ENCODE measurements at regions not wholly inside any gene's neighbourhood (a gene's known extent, or its start where the extent isn't known, plus 50 kb on each side); places are given as distances from the start of the nearest gene placed in this dataset.
A peak's percentile ranks its signal among the peaks of the same experiment; 100 is the strongest.

DNA sequence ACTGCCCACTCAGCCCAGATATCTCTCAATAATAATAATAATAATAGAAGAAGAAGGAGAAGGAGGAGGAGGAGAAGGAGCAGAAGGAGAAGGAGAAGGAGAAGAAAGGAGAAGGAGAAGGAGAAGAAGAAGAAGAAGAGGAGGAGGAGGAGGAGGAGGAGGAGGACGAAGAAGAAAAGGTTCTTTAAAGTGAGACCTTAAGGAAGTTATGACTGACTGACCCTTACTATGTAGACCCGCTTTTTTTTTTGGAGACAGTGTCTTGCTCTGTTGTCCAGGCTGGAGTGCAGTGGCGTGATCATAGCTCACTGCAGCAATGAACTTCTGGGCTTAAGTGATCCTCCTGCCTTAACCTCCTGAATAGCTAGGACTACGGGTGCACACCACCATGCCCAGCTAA is 88.9 kb upstream of the RFX8 start:
- Histone ChIP-seq H3K27ac (no peak overlapping the region), H3K9me3 (no peaks in the 10 kb centered on the region), H3K27me3 (peaks cover 0 to 16% of the 10 kb centered on the region in 2 donors), H3K4me3 (no peak overlapping the region), H3K4me1 (peaks cover 0 to 12% of the 10 kb centered on the region in 2 donors), H3K36me3 (no peaks in the 10 kb centered on the region)
- ATAC-seq (no peak), DNase-seq (no peak)
- intact Hi-C loops (cut with DNase I): no loop called here
- TF ChIP-seq, protein P1, sequence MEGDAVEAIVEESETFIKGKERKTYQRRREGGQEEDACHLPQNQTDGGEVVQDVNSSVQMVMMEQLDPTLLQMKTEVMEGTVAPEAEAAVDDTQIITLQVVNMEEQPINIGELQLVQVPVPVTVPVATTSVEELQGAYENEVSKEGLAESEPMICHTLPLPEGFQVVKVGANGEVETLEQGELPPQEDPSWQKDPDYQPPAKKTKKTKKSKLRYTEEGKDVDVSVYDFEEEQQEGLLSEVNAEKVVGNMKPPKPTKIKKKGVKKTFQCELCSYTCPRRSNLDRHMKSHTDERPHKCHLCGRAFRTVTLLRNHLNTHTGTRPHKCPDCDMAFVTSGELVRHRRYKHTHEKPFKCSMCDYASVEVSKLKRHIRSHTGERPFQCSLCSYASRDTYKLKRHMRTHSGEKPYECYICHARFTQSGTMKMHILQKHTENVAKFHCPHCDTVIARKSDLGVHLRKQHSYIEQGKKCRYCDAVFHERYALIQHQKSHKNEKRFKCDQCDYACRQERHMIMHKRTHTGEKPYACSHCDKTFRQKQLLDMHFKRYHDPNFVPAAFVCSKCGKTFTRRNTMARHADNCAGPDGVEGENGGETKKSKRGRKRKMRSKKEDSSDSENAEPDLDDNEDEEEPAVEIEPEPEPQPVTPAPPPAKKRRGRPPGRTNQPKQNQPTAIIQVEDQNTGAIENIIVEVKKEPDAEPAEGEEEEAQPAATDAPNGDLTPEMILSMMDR (IDR thresholded peaks at IDR 0.05): no peak

DNA sequence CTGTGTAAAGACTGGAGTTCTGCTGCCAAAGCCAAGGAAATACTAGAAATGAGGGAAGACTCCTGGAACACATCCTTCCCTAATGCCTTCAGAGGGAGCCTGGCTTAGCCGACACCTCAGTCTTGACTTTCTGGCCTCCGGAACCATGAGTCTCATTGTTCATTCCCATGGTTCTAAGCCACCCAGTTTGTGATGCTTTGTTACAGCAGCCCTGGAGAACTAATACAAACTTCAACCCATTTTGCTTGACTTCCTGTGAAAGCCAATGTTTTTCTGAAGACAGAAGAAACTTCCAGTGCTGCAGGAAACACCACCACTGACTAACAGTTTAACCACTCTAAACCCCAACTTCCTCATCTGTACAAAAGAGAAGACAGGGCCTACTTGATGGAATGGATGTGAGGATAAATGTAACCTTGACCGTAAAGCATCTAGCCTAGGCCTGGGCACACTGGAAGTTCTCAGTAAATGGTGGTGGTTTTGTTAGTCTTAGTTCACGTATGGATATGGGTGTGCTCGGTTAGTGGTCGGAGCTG is 85.9 kb upstream of the RFX8 start:
- Histone ChIP-seq H3K36me3 (no peaks in the 10 kb centered on the region), H3K9me3 (no peaks in the 10 kb centered on the region), H3K27ac (no peak overlapping the region), H3K27me3 (peaks cover 0 to 12% of the 10 kb centered on the region in 2 donors), H3K4me3 (no peak overlapping the region), H3K4me1 (peaks cover 0 to 12% of the 10 kb centered on the region in 2 donors)
- no peak for DNase-seq
- intact Hi-C loops (cut with DNase I): no loop called here
- TF ChIP-seq, protein P1 (IDR thresholded peaks at IDR 0.05): no peak
- no peak for ATAC-seq

DNA sequence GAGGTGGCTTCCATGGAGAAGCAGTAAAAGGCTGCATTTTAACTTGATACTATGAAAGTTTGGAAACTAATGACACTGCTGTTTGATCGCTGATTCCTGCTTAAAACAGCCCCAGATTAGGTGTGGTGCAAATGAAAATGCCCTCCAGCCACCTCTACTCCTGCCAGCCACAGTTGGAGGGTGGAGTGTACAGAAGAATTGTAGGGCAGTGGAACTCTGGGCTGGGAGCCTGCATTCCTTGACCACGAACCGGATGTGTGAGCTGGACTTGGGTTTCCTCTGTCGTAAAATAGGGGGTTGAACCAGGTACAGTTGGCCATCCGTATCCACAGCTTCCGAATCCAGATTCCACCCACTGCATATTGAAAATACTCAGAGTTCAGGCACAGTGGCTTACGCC is 84.6 kb upstream of the RFX8 start:
- TF ChIP-seq, protein P1 (IDR thresholded peaks at IDR 0.05): no peak
- Histone ChIP-seq H3K4me3 (no peak overlapping the region), H3K27me3 (peaks cover 0 to 5% of the 10 kb centered on the region in 2 donors), H3K36me3 (no peaks in the 10 kb centered on the region), H3K9me3 (no peaks in the 10 kb centered on the region), H3K4me1 (peaks cover 0 to 12% of the 10 kb centered on the region in 2 donors), H3K27ac (peak overlapping the region; percentile 29 to 72)
- DNase-seq: peak in 1 of 4 donors; percentile 65
- peak; percentile 51 for ATAC-seq
- intact Hi-C loops (cut with DNase I): no loop called here

DNA sequence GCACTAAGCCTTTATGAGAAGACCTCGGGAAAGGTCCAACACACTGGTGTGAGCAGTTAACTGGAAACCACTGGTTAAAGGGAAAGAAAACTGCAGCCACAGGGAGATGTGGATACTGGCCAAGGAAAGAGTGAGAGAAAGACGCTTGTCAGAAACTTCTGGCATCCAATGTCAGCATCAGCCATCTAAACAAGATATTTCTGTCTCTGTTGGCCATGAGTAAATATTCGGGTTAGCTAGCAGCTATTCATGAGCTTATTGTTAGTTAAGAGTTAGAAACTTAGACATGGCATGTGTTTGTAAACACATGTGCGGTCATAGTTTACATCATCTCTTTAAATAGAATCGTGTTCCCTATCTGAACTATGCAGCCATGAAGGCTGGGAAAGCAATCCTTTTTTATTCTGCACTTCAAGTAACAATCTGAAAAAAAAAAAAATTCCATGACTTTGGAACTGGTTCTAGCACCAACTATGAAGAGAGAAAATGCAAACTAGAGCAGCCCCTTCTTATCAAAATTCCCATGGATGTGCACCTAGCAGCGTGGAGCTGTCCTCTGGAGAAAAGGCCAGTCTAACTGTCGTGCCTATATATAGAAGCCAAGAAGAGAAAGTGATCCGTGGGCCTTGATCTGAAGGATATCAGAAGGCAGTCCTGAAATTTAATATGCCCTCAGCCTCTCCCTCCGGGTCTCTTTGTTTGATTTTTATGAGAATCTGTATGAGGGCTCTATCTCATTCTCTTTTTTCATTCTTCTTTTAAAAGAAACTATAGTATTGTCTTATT is 84.0 kb upstream of the RFX8 start:
- ATAC-seq (peak; percentile 73), DNase-seq (peak in 2 of 4 donors; percentile 86 to 92)
- H3K4me1 ChIP-seq: peaks cover 0 to 12% of the 10 kb centered on the region in 2 donors
- no peaks in the 10 kb centered on the region for H3K27me3 ChIP-seq
- no peaks in the 10 kb centered on the region for H3K36me3 ChIP-seq
- no peak overlapping the region for H3K4me3 ChIP-seq
- peak overlapping the region; percentile 29 to 72 for H3K27ac ChIP-seq
- no peaks in the 10 kb centered on the region for H3K9me3 ChIP-seq
- TF ChIP-seq, protein P1 (IDR thresholded peaks at IDR 0.05): no peak
- intact Hi-C loops (cut with DNase I): no loop called here

DNA sequence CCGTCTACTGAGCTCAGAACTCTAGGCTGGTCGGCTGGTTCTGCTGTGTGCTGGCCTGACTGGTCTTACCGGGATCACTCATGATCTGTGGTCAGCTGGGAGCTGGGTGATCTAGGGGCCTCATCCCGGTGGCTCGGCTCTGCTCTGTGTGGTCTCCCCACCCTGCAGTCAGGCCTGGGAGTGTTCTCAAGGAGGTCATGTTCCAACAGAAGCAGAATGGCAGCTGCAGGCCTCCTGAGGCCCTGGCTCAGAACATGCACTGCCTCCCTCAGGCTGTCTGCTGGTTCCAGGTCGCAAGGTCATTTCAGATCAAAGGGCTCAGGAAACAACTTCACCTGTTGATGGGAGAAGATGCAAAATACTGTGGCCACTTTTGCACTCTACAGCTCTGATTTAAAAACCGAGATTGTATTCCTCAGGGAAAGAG is 81.1 kb upstream of the RFX8 start:
- DNase-seq (no peak), ATAC-seq (no peak)
- Histone ChIP-seq H3K27ac (no peak overlapping the region), H3K36me3 (no peaks in the 10 kb centered on the region), H3K4me3 (no peak overlapping the region), H3K4me1 (peaks cover 0 to 9% of the 10 kb centered on the region in 2 donors), H3K27me3 (no peaks in the 10 kb centered on the region), H3K9me3 (no peaks in the 10 kb centered on the region)
- TF ChIP-seq, protein P1 (IDR thresholded peaks at IDR 0.05): no peak
- intact Hi-C loops (cut with DNase I): no loop called here

Measured in left lung (tissue), 4 donors.